NCI-H2227 treated with DMSO at 0.1 percent for 48 hours (cell line): ENCODE measurements at regions not wholly inside any gene's neighbourhood (a gene's known extent, or its start where the extent isn't known, plus 50 kb on each side); places are given as distances from the start of the nearest gene placed in this dataset.

Source experiments
- DNase-seq: peaks from one replicate; lab custom pipeline; 2025; lab: John Stamatoyannopoulos, UW

- DNase-seq, result no peak
Observed at GRCh38 chr16:85187886-85188285, 75.6 kb upstream of the CIBAR2 start.

- no peak for DNase-seq
Observed at GRCh38 chr16:85188822-85189672, 76.8 kb upstream of the CIBAR2 start.

GRCh38 chr16:85190572-85190971 is 78.3 kb upstream of the CIBAR2 start:
- no peak for DNase-seq

GRCh38 chr16:85191341-85191965 is 79.2 kb upstream of the CIBAR2 start:
- DNase-seq, result no peak

- DNase-seq, result no peak
Observed at GRCh38 chr16:85192238-85193114, 80.2 kb upstream of the CIBAR2 start.

- no peak for DNase-seq
Observed at GRCh38 chr16:85193115-85193493, 80.8 kb upstream of the CIBAR2 start.

- no peak for DNase-seq
Observed at GRCh38 chr16:85193876-85194275, 81.6 kb upstream of the CIBAR2 start.

- DNase-seq, result no peak
Observed at GRCh38 chr16:85194307-85195270, 82.3 kb upstream of the CIBAR2 start.

- no peak for DNase-seq
Observed at GRCh38 chr16:85195271-85195647, 83.0 kb upstream of the CIBAR2 start.

GRCh38 chr16:85195900-85196772 is 83.9 kb upstream of the CIBAR2 start:
- no peak for DNase-seq

- no peak for DNase-seq
Observed at GRCh38 chr16:85196976-85197375, 84.7 kb upstream of the CIBAR2 start.

- DNase-seq, result no peak
Observed at GRCh38 chr16:85197611-85198566, 85.6 kb upstream of the CIBAR2 start.

GRCh38 chr16:85199069-85199725 is 86.9 kb upstream of the CIBAR2 start:
- DNase-seq, result no peak

GRCh38 chr16:85199880-85200279 is 87.6 kb upstream of the CIBAR2 start:
- DNase-seq, result no peak

GRCh38 chr16:85200471-85201278 is 88.4 kb upstream of the CIBAR2 start:
- DNase-seq, result no peak

GRCh38 chr16:85201574-85201973 is 89.3 kb upstream of the CIBAR2 start:
- no peak for DNase-seq

GRCh38 chr16:85202051-85202601 is 89.9 kb upstream of the CIBAR2 start:
- DNase-seq, result no peak
